Esophagus muscularis mucosa (tissue), 4 donors: ENCODE measurements at regions not wholly inside any gene's neighbourhood (a gene's known extent, or its start where the extent isn't known, plus 50 kb on each side); places are given as distances from the start of the nearest gene placed in this dataset.

Experiments used
- DNase-seq: peaks from one replicate; pipeline ENCODE4 v3.0.0-alpha.2; 2017; ENCODE audit errors: extremely low spot score
- H3K27ac ChIP-seq, 4 donors: fragments of 200-600 bp; sonication (generic); replicated peaks in 1 of 4; 1 replicate in 3 of 4; 2 replicates in 1 of 4; pipeline ENCODE4 v1.5.1; 2016 to 2019; ENCODE audit warnings: mild to moderate bottlenecking in 1 of 4
- H3K27me3 ChIP-seq, 4 donors: fragments of 200-600 bp; sonication (generic); one replicate each; pipeline versions ENCODE4 v1.5.1 to v1.6.0; 2016 to 2019
- H3K36me3 ChIP-seq, 4 donors: fragments of 200-600 bp; sonication (generic); one replicate each; pipeline ENCODE4 v1.5.1; 2016 to 2019
- H3K4me1 ChIP-seq, 4 donors: fragments of 200-600 bp; sonication (generic); one replicate each; pipeline ENCODE4 v1.5.1; 2016 to 2019
- H3K4me3 ChIP-seq, 4 donors: fragments of 200-600 bp; sonication (generic); 1 replicate in 2 of 4; 2 replicates in 2 of 4; pipeline ENCODE4 v1.5.1; 2016 to 2019; ENCODE audit warnings: mild to moderate bottlenecking in 4 of 4, moderate library complexity in 1 of 4
- H3K9me3 ChIP-seq, 4 donors: fragments of 200-600 bp; sonication (generic); 1 replicate in 3 of 4; 2 replicates in 1 of 4; pipeline ENCODE4 v1.5.1; 2016 to 2019
- EP300 ChIP-seq: sonication (generic); formaldehyde crosslinking; IDR thresholded peaks from one replicate; pipeline ENCODE4 v1.6.1; 2017; ENCODE audit warnings: antibody characterized with exemption
- POLR2A ChIP-seq: fragments of 450-650 bp; IDR thresholded peaks from one replicate; pipeline ENCODE4 v1.6.1; 2017; ENCODE audit warnings: antibody characterized with exemption, moderate library complexity, mild to moderate bottlenecking, low read depth
- POLR2AphosphoS5 ChIP-seq, 2 donors: sonication (generic); formaldehyde crosslinking; IDR thresholded peaks; one replicate each; pipeline ENCODE4 v1.6.1; 2017; ENCODE audit warnings: antibody characterized with exemption in 2 of 2
- WGBS: methylation state at CpG from one replicate; pipeline ENCODE4 v1.1.5; 2018; 5-methylcytosine and 5-hydroxymethylcytosine counted together
- intact Hi-C: fragments of 100-400 bp; cut with DNase I; formaldehyde crosslinking; loops from one replicate; pipeline ENCODE4 v1.15.1; 2023
- TF ChIP-seq, protein P1 (sequence below), 3 experiments: fragments of 200-600 bp in 2 of 3; fragments of 450-650 bp in 1 of 3; sonication (generic) in 2 of 3; IDR thresholded peaks; one replicate each; pipeline ENCODE4 v1.5.1; 2017 to 2019; ENCODE audit warnings: antibody characterized with exemption in 3 of 3, mild to moderate bottlenecking in 2 of 3, moderate library complexity in 1 of 3

DNA sequence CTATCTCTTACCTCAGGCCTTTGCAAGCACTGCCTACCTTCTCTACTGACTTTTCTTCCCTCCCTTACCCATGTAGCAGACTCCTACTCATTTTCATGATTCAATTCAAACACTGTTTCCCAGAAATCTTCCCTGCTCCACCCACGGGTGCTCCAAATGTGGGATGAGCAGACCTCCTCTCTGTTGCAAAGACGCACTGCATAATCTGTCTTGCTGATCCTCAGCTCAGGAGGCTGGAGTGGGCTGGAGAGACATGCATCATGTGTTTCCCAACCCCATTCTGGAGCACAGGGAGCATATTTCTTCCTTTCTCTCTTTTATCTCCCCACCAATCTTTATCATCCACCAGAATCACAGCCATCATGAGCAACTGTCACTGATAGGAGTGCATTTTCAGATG lies 459.9 kb upstream of the NFIA start:
- Histone ChIP-seq H3K27ac (no peak overlapping the region), H3K4me3 (no peak overlapping the region), H3K27me3 (no peaks in the 10 kb centered on the region), H3K36me3 (no peaks in the 10 kb centered on the region), H3K4me1 (peaks cover 5 to 14% (median 13%) of the 10 kb centered on the region in 4 donors), H3K9me3 (no peaks in the 10 kb centered on the region)
- TF ChIP-seq POLR2A (no peak), EP300 (no peak), POLR2AphosphoS5 (IDR thresholded peaks at IDR 0.05) (no peak)
- TF ChIP-seq, protein P1, sequence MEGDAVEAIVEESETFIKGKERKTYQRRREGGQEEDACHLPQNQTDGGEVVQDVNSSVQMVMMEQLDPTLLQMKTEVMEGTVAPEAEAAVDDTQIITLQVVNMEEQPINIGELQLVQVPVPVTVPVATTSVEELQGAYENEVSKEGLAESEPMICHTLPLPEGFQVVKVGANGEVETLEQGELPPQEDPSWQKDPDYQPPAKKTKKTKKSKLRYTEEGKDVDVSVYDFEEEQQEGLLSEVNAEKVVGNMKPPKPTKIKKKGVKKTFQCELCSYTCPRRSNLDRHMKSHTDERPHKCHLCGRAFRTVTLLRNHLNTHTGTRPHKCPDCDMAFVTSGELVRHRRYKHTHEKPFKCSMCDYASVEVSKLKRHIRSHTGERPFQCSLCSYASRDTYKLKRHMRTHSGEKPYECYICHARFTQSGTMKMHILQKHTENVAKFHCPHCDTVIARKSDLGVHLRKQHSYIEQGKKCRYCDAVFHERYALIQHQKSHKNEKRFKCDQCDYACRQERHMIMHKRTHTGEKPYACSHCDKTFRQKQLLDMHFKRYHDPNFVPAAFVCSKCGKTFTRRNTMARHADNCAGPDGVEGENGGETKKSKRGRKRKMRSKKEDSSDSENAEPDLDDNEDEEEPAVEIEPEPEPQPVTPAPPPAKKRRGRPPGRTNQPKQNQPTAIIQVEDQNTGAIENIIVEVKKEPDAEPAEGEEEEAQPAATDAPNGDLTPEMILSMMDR (IDR thresholded peaks at IDR 0.05): no peak
- WGBS: 85% methylated on average over 2 of the region's 2 CpGs
- intact Hi-C loops: no loop called here
- no peak for DNase-seq

DNA sequence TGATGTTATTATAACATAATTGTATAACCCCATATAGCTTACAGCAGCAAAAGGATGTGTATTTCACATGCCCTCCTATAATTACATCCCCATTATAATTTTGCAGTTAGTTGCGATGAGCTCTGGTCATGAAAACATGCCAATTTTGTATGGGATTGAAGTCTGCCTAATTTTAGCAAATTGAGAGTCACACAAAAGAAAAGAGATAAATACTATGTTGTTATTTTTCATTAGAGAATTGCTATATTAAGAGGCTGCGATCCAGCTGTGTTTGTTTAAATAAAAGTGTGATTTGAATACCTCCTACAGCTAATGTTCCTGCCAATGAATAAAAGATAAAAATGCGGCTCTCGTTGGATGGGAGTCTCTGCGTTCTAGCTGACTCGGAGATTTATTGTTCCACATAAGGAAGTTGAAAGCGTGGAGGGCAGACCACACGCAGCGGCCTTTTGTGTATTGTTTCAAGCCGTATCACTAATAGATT lies 461.0 kb upstream of the NFIA start:
- H3K9me3 ChIP-seq: no peaks in the 10 kb centered on the region
- no peak overlapping the region for H3K4me3 ChIP-seq
- 9% methylated on average over 10 of the region's 10 CpGs for WGBS
- H3K4me1 ChIP-seq: peaks cover 5 to 14% (median 13%) of the 10 kb centered on the region in 4 donors
- no peaks in the 10 kb centered on the region for H3K27me3 ChIP-seq
- no peaks in the 10 kb centered on the region for H3K36me3 ChIP-seq
- no peak for DNase-seq
- TF ChIP-seq POLR2AphosphoS5 (IDR thresholded peaks at IDR 0.05) (no peak), EP300 (no peak), POLR2A (no peak)
- TF ChIP-seq, protein P1 (IDR thresholded peaks at IDR 0.05): no peak
- no peak overlapping the region for H3K27ac ChIP-seq
- intact Hi-C loops: no loop called here

DNA sequence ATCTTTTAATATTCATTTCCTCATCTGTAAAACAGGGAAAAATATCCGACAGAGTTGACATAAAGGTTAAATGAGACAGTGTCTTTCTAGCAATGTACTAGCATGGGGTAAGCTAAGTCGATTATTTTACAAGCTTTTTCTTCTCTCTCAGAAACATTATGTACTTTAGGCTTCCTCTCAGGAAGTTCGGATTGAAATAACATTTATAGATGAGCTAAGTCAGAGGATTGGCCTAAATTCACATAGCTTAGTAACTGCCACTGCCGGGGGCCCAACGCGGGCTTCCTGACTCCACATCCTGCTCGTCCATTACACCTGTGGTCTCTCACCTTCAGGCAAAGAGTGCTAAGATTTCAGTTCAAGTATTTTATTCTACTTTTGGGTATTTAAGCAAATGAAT lies 462.3 kb upstream of the NFIA start:
- Histone ChIP-seq H3K4me1 (peaks cover 5 to 14% (median 13%) of the 10 kb centered on the region in 4 donors), H3K4me3 (no peak overlapping the region), H3K9me3 (no peaks in the 10 kb centered on the region), H3K27me3 (no peaks in the 10 kb centered on the region), H3K27ac (no peak overlapping the region), H3K36me3 (no peaks in the 10 kb centered on the region)
- 58% methylated on average over 7 of the region's 7 CpGs for WGBS
- TF ChIP-seq, protein P1 (IDR thresholded peaks at IDR 0.05): no peak
- no peak for TF ChIP-seq POLR2AphosphoS5 (IDR thresholded peaks at IDR 0.05)
- no peak for TF ChIP-seq EP300
- DNase-seq: no peak
- intact Hi-C loops: no loop called here

DNA sequence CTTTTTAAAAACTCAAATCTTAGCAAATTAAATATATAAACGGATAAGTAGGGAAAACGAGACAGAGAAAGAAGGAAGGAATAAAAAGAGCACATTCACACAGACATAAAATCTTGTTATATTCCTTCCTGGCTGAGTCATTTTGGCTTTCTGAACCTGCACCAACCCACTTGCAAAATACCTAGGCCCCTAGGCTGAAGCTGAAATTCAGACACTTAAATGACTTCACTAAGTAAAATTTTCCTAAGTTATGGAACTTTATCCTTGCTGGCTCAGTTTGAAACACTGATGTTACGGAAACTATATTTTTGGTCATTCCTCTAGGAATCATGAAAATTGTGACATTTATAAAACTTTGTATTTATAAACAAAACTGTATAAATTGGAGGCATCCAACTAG lies 462.8 kb upstream of the NFIA start:
- intact Hi-C loops: no loop called here
- TF ChIP-seq, protein P1 (IDR thresholded peaks at IDR 0.05): no peak
- TF ChIP-seq POLR2AphosphoS5 (IDR thresholded peaks at IDR 0.05) (no peak), POLR2A (no peak), EP300 (no peak)
- Histone ChIP-seq H3K4me3 (no peak overlapping the region), H3K27me3 (no peaks in the 10 kb centered on the region), H3K27ac (no peak overlapping the region), H3K9me3 (no peaks in the 10 kb centered on the region), H3K4me1 (peaks cover 5 to 14% (median 13%) of the 10 kb centered on the region in 4 donors), H3K36me3 (no peaks in the 10 kb centered on the region)
- WGBS: 73% methylated on average over 3 of the region's 3 CpGs
- DNase-seq: no peak

DNA sequence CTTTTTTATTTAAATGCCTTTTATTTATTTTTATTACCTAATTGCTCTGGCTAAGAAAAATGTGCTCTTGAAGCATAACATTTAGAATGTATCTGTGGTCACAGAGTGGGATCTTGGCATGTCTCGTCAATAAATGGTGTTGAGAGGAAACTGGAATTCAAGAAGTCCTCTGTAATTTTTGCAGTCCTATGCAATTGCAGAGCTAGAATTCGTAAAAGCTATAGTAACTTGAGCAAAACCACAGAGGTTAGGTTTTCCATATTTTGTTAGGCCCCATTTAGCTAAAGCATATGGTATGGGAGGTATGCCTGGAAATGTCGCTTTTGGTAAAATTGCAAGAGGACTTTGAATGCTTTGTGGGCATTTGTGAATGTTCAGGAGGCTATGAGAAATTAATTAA lies 466.7 kb upstream of the NFIA start:
- Histone ChIP-seq H3K36me3 (no peaks in the 10 kb centered on the region), H3K4me3 (no peak overlapping the region), H3K4me1 (peaks cover 0 to 2% (median under 1%) of the 10 kb centered on the region in 4 donors), H3K9me3 (no peaks in the 10 kb centered on the region), H3K27ac (no peak overlapping the region), H3K27me3 (no peaks in the 10 kb centered on the region)
- 91% methylated on average over 3 of the region's 3 CpGs for WGBS
- TF ChIP-seq POLR2AphosphoS5 (IDR thresholded peaks at IDR 0.05): no peak
- no peak for TF ChIP-seq POLR2A
- no peak for TF ChIP-seq EP300
- TF ChIP-seq, protein P1 (IDR thresholded peaks at IDR 0.05): no peak
- no peak for DNase-seq
- intact Hi-C loops: no loop called here
